Peyer's patch (tissue), 4 donors: ENCODE measurements at regions not wholly inside any gene's neighbourhood (a gene's known extent, or its start where the extent isn't known, plus 50 kb on each side); places are given as distances from the start of the nearest gene placed in this dataset.

Experiments used
- POLR2A ChIP-seq, 2 donors: fragments of 450-650 bp; IDR thresholded peaks; one replicate each; pipeline ENCODE4 v1.5.1; 2017; ENCODE audit warnings: antibody characterized with exemption in 2 of 2, mild to moderate bottlenecking in 2 of 2, moderate library complexity in 2 of 2
- TF ChIP-seq, protein P1 (sequence below), 6 experiments: fragments of 450-650 bp in 4 of 6; fragments of 200-600 bp in 2 of 6; sonication (generic) in 1 of 6; IDR thresholded peaks; one replicate each; pipeline ENCODE4 v1.5.1; 2017 to 2019; ENCODE audit warnings: antibody characterized with exemption in 6 of 6, mild to moderate bottlenecking in 3 of 6, moderate library complexity in 1 of 6

DNA sequence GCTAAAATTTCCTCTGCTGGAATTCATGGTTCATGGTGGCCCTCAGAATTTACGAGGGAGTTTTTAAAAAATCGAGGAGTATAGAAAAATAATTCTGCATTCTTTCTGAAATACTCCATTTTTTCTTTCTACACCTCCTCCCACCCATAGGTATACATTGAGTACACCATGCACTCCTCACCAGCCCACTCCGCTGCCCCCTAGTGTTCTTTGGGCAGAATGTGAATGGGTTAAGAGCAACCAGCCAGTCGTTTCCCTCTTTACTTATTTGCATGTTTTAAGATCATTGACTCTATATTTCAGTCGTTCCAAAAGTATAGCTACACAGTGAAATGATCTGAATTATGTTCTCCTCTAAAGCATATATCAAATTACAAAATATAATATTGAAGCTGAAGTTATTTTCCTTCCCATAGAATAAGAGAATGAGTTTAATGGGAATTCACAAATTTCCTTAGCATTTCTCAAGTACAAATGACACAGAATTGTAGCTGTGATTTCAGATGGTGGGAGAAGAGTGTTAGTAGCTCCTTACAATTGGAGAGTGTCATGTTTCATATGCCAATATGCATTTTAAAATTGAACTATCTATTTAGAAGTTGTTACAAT lies 977.7 kb upstream of the SLC35B3 start:
- TF ChIP-seq, protein P1, sequence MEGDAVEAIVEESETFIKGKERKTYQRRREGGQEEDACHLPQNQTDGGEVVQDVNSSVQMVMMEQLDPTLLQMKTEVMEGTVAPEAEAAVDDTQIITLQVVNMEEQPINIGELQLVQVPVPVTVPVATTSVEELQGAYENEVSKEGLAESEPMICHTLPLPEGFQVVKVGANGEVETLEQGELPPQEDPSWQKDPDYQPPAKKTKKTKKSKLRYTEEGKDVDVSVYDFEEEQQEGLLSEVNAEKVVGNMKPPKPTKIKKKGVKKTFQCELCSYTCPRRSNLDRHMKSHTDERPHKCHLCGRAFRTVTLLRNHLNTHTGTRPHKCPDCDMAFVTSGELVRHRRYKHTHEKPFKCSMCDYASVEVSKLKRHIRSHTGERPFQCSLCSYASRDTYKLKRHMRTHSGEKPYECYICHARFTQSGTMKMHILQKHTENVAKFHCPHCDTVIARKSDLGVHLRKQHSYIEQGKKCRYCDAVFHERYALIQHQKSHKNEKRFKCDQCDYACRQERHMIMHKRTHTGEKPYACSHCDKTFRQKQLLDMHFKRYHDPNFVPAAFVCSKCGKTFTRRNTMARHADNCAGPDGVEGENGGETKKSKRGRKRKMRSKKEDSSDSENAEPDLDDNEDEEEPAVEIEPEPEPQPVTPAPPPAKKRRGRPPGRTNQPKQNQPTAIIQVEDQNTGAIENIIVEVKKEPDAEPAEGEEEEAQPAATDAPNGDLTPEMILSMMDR (IDR thresholded peaks at IDR 0.05), result peak in 3 of 6 experiments; percentile 31 to 45 (median 39)
- no peak for TF ChIP-seq POLR2A (IDR thresholded peaks at IDR 0.05)
